GM18861 (cell line): ENCODE measurements at regions not wholly inside any gene's neighbourhood (a gene's known extent, or its start where the extent isn't known, plus 50 kb on each side); places are given as distances from the start of the nearest gene placed in this dataset.
A peak's percentile ranks its signal among the peaks of the same experiment; 100 is the strongest.

Experiments
- ATAC-seq: cut with Tn5 transposase; IDR thresholded peaks from one replicate; pipeline ENCODE4 v1.9.1; 2021; ENCODE audit not compliant: unreplicated experiment

DNA sequence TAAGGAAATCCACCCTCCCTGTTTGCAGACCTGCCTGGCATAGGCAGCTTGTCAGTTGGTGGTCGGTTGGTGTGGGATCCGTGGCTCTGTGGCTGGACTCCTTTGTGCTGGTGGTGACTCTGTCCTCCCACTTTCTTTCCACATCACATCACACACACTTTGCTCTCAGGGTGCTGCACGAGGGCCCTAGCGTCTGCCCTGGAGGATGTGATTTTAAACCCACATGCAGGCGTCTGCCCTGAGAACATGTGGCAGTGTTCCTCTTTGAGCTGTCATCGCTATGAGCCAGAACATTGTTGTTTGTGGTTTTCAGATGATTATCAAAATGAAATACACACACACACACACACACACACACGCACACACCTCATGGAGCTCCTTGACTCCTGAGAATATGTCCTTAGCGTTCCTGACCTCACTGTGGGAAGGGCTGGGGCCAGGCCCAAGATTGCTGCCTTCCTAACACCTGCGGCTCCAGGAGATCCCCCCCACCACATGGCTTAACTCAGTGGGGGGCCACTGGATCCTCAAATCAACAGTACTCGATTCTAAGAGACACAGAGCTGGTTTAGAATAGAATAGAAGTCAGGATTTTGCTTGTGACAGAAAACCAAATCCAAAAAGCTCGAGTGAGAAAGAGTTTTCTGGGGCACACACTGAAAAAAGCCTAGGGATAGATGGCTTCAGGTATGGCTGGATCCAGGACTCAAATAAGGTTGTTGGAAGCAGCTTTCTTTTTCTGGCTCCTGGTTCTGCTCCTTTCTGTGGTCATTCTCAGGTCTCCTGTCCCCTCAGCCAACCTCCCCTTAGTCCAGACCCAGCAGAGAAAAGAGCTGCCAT, 54.8 kb downstream of the RTP5 start:
- no peak for ATAC-seq

DNA sequence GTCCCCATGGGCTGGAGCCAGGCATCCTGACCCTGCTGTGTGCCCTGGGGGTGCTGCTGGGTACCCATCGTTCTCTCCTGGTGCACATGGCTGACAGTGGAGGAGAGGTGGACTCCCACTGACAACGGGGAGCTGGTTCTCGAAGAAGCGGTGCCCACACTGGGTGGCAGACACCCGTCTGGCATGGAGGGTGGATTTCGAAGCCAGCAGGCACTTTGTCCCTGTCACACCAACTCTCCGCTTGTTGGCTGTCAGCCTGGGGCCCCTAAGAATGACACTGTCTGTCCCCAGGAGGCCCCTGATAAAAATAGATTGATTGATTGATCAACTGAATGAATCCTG, 55.4 kb downstream of the RTP5 start:
- ATAC-seq: no peak

DNA sequence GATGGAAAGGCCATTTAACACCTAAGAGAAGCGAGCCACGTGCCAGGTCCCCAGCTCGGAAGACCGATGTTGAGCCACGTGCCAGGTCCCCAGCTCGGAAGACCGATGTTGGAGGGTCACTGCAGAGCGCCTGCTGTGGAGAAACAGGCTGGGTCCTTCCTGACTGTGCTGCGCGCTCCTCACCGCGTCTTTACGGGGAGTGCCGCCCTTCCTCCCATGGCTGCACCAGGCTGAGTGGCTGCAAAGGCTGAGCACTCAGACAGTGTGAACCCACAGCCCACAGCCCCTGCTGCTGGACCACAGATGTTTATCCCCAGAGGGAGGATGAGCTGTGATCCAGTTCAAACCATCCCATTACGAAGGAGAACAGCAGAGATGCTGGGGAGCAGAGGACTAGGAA, 55.7 kb downstream of the RTP5 start:
- ATAC-seq: no peak

DNA sequence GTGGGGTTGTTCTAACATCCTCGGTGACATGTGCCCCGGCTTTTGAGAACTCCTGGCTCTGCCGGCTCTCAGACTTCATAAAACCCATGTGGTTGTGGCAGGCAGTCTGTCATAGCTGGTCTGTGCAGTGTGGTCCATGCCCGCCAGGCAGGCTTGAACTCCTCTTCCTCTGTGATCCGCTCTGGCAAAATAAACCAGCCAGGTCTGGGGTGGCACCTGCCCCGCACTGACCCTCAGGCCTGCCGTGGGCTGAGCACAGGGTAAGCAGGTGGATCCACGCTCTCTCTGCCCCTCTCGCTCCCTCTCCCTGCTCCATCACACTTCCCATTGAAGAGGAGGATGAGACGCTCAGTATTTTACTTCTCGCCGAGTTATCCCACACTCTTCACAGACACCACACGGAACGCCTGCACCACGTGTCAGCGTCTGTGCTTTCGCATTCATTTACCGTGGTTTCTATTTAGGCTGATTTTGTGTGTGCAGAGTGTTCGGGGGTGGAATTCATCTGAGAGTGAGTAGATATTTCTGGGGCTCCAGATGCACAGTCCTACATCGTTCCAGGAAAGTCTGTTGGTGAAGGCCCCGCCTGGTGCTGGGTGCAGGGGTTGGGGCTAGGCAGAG, 56.4 kb downstream of the RTP5 start:
- no peak for ATAC-seq

DNA sequence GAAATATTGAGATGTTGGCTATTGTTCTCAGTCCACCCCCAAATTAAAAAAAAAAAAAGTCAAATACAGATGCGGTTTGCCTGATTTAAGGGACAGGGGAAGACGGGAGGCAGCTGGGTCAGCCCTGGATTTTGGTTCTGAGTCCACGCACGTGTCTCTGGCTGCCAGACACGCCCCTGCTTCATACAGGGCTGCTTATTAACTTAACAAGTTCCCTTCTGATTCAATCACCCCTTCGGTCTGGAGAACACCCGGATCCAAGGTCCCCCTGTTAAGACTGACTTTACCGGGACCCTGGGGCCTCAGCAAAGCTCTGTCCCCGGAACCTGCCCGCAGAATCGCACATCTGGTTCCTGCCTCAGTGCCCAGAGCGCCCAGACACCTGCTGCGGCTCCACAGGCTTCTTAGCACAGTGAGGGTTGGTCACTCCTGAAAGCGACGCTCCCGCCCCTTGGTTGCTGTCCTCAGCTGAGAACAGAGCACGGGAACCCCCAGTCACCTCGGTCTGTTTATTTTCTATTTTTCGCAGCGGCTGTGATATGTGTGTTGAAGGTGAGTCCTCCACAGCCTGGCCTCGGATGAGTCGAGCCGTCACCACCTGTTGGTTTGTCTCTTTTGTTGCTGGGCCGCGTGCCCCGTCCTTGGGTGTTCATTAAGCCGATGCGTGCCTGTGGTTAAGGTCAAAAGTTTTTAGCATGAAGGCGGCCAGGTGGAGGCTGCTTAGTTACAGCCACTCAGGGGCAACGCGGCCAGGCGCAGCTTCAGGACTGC, 57.2 kb downstream of the RTP5 start:
- peak; percentile 59 for ATAC-seq

DNA sequence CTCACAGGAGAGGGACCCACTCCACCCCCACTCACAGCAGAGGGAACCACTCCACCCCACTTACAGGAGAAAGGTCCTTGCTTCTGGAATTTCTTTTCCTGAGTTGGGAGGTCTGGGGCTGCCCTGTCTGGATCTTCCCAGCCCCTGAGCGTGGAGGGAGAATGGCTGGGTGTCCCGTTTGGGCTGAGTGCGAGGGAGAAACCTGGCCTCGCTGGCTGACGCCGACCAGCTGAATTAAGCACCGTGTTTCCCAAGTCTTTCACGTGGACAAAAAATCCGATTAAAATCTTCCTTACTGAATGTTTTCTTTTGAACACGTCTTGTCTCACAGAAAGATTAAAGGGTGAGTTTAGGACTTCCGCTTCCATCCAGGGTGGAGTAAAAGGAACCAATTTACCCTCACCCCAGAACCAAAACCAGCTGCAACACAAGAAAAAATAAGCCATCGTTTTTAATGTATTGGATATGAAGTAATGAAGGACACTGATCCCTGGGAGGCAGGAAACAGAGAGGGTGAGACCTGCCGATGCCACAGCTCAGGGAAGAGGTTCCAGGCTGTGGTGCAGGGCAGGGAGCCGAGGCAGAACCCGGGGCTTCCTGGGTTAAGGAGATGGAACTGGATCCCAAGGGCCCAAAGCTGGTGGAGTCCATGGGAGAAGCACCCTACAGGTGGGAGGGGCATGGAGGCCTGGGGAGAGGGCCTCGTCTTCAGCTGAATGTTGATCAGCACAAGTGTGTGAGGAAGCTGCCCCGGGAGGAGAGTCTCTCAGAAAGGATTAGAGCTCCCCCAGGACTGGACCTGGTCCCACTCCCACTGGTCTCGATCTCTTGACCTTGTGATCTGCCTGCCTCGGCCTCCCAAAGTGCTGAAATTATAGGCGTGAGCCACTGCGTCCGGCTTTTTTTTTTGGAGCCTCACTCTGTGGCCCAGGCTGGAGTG, 60.3 kb downstream of the RTP5 start:
- no peak for ATAC-seq

DNA sequence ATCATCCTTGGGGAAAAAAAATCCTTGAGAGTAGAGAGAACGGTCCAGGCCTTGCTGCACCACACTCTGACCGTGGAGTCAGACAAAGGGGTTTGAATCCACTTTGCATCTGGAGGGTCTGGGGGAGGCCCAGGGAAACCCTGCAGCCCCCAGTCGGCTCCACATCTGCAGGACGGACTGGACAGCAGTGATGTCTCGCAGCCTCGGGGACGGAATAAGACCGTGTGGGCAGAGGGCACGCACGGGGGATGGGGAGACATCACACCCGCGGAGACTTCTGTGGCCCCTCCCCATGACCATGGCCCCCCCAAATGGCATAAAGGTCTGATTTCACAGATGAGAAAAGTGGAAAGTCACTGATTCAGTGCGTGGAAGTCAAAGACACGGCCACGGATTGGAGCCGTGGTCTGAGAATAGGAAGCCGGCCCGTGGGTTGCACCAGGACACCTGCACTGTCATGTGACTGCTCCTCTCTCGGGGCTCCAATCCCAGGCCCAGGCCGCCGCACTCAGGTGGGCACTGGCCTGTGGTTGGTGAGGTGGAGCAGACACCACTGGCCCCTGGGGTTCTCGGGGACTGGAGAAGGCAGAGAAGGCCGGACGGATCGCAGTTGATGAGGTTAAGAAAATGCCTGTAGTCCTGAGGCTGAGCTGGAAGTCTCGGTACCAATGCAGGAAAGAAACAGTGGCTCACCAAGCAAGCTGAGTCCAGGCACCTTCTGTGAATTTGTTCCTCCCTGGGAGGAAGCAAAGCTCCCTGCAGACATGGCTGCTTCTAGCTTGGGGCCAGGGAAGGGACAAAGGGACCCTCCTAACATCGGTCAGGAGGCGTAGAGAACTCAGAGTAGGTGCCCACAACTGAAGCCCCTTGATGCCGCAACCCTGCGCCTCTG, 61.8 kb downstream of the RTP5 start:
- no peak for ATAC-seq

DNA sequence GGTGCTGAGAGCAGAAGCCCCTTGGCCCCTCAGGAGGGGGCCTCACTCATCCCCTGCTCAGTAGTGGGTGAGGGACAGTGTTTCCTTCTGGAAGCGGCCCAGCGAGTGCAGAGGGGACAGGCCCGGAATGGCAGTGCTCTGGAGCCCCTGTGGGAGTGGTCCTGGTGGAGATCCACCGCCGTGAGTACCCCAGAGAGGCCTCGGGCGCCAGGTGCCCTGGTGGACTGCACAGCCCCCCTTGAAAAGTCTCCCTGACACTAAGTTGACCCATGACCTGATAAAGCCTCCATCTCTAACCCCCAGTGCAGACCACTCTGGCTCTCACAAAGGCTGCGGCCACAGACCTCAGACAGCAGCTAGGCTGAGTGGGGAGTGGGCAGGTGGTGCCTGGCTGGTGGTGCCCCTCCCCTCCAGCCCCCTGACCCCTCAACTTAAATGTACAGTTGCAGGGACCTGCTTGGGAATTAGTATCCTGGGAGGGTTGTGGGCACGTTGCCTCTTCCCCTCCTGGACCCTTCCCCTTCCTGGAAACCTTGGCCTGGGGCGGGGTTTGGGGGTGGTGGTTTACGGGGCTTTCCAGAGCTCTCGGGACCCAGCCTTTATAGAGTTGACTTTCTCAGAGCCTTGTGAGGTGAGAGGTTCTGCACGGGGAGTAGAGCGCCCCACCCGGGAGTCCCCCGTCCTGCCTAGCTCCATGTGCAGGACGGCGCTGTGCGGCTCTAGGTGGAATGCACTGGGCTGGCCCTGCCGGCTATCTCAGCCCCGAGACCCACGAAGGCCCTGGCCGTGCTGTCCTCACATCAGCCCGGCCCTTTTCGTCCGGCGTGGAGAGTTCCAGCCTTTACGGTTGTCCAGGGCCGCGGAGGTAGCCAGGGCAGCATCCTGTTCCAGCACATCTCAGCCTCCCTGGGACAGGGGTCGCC, 62.7 kb downstream of the RTP5 start:
- ATAC-seq: no peak

DNA sequence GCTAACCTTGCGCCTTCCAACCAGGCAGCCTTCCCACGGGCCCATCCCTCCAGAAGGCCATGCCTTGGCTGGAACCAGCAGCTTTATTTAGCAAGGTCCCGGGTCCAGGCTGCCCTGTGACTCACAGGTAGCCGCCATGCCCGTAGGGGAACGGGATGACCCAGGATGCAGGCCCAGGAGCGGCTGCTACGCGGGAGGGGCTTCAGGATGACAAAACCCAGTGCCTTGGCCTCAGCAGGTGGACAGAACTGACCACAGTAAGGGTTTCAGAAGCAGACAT, 63.3 kb downstream of the RTP5 start:
- ATAC-seq: no peak

DNA sequence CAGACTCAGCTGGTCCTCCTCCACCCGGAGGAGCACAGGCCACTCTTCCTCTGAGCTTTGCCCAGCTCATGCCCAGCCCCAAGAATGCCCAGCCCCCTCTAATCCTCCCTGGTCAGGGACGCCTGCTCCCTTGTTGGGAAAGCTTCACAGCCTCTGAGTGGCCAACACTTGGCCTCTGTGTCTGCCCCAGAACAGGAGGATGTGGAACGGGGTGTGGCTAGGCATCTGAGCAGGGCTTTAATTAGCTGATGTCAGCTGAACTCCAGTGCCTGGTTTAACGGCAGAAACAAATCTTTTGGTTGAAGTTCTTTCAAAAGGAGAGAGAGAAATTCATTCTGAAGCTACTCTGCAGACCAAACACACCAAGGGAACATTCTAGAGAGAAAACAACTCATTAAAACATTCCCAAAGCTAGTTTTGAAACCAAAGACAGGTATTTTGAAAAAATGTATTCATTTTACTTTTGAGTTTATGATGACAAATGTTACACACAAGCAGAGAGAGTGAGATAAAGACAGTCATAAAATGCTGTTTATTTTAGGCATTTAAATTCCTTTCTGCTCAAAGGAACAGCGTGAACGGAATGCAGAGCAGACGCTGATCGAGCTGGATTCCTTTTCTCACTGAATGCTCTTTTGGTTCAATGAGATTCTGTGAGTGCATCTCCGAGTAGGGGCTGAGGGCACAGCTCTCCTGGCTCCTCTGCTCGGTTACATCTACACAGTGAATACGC, 63.8 kb downstream of the RTP5 start:
- ATAC-seq: no peak

DNA sequence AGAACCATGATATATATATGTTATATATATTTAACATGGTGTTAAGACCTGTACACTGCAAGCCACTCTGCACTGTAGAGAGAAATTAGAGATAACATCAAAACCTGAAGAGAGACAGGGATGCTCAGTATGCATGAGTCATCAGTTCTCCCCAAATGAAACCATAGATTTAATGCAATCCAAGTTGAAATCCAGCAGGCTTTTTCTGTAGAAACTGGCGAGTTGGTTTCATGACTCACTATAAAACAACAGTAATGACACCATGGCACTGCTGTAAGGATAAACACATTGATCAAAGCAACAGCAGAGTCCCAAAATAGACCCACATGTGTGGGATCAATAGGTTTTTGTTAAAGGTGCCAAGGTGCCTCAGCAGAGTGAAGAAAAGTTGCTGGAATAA, 65.8 kb downstream of the RTP5 start:
- ATAC-seq: no peak

DNA sequence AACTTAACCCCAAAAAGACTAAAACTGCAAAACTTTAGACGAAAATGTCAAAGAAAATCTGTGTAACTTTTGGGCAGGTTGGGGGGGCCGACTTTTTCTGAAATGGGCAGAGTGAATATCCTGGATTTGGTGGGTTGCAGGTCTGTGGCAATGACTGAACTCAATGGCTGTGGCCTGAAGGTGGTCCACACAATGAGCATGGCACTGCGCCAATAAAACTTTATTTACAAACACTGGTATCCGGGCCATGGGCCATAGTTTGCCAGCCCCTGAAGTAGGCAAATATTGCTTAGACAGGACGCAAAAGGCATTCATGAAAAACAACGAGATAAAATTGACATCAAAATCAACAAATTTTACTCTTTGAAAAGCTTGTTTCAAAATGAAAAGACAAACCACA, 66.2 kb downstream of the RTP5 start:
- no peak for ATAC-seq

DNA sequence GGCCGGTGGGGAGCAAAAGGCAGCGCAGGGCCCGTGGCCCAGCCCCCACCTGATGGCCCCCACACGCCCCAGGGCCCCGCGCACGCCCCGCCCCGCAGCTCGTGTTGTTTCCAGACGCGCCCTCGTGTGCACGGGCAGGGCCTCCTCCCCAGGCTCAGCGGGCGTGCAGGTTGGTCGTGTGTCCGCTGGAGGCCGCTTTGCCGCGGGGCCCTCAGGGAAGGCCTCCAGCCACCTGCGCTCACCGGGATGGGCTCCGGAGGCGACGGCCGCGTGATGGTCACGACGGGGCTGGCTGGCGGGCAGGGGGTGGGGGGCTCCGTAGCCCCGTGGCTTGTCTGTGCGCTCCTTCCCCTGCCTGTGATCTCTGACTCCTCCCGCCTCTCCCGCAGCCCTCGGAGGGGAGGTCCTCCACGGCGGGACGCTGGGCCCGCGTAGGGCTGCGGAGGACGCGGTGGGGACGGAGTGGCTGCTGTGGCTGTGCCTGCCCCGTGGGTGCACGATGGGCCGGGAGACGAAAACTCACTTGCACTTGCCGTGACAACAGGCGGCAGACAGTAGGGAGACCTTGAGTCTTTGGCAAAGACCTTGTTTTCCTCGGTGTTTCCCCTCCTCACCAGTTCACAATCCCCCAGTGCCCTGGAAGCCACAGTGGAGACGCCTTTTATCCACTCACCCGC, 67.1 kb downstream of the RTP5 start:
- no peak for ATAC-seq

DNA sequence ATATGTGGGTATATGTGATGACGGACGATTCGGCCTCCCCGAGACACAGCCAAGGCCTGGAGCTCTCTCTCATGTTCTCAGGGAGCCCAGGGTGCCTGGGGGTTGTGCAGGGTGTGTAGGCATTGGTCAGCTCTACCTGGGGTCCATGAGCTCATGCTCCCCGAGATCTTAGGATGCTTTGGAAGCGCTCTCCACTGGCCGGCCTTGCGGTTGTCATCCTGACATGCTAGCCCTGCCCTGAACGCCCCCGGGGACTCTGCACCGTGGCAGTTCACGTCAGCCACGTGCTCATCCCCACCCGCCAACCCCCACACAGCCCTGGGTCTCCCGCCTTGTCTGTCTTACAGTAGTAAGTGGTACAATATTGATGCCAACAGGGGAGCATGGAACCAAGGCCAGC, 67.8 kb downstream of the RTP5 start:
- no peak for ATAC-seq

DNA sequence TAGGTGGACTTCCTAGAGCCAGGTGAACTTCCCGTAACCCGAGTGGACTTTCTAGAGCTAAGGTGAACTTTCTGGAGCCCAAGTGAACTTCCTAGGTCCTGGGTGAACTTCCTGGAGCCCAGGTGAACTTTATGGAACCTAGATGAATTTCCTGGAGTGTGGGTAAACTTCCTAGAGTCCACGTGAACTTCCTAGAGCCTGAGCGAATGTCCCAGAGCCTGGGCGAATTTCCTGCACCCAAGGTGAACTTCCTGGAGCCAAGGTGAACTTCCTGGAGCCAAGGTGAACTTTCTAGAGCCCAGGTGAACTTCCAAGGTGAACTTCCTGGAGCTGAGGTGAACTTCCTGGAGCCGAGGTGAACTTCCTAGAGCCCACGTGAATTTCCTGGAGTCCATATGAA, 70.0 kb downstream of the RTP5 start:
- ATAC-seq: no peak

DNA sequence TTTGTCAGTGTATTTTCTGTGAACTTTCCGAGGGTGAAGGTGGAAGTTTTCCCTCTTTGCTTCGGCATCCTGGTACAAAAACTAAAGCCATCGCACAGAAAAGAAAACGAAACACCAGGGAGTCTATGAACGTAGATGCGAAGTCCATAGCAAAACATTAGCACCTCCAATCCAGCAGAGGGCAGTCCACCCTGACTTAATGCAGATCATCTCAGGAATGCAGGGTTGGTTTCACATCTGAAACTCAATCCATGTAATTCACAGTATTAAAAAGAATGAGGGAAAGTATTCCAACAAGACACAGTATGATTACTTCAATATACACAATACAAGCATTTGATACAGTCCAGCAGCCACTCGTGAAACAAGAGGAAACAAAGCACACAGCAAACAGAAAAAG, 70.8 kb downstream of the RTP5 start:
- ATAC-seq: no peak

DNA sequence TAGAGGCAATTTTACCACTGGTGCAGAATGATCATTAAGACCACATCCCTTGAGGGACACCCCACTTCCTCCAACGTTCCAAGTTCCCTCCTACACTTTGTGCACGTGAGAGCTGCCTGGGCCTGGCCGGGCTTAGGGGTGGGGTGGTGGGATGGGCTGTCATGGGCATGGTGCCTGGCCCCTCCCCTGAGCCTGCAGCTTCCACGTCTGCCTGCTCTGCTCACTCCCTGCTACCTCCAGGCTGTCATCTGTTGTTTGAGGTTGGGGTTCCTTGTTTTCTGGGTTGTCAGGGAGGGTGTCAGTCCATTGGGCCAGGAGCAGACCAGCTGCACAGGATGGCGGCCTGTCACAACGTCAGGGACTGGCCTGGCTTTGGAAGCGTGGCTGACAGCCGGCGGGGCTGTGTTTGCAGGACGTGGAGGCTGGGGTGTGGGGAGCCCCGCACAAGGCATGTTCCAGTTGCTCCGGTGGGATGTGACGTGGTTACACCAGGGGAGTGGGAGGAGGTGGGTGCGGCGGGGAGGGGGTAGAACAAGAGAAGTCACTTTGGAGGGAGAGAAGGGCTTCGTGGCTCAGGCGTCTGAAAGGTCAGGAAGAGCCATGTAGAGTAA, 72.3 kb downstream of the RTP5 start:
- ATAC-seq: no peak
